ENCODE measurements at regions not wholly inside any gene's neighbourhood (a gene's known extent, or its start where the extent isn't known, plus 50 kb on each side); places are given as distances from the start of the nearest gene placed in this dataset.

DNA sequence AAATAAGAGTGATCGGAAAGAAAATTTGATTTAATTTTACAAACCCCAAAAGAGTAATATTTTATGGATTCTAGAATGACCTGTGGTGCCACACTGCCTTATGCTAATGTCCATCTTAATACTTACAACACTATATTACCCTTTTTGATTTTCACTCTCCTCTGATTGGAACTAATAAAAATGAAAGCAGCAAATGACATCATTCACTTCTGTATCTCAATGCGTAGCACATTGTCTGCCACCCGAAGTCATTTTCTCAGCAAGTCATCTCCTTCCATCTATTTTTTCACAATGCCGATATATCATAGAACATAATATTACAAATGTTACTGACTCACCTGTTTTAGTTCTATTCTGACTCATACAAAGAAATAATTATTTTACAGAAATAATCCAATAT is 127.5 kb upstream of the PCLO start:
- Mint-ChIP-seq H3K36me3 (ENCODE audit: low read depth, unreplicated experiment) (no peaks in the 10 kb centered on the region), H3K4me1 (ENCODE audit: low read depth, unreplicated experiment) (no peaks in the 10 kb centered on the region), H3K9me3 (ENCODE audit: unreplicated experiment) (no peaks in the 10 kb centered on the region), H3K4me3 (ENCODE audit: unreplicated experiment) (no peak overlapping the region), H3K27me3 (ENCODE audit: low read depth, unreplicated experiment) (no peaks in the 10 kb centered on the region), H3K27ac (ENCODE audit: unreplicated experiment) (no peak overlapping the region)
- Histone ChIP-seq H2AFZ (ENCODE audit: low read depth, low read length) (no peak overlapping the region), H3K36me3 (ENCODE audit: insufficient read depth, low read length) (no peaks in the 10 kb centered on the region), H3K4me3 (ENCODE audit: insufficient read depth, low read depth, low read length) (no peak overlapping the region), H4K20me1 (ENCODE audit: insufficient read depth, low read length) (no peaks in the 10 kb centered on the region), H3K4me2 (ENCODE audit: low read length) (no peak overlapping the region), H3K79me2 (ENCODE audit: insufficient read depth, low read length) (no peaks in the 10 kb centered on the region), H3K4me1 (ENCODE audit: insufficient read depth, low read length) (no peaks in the 10 kb centered on the region), H3K27ac (ENCODE audit: low read depth, low read length) (no peak overlapping the region), H3K9ac (ENCODE audit: low read length) (no peak overlapping the region), H3K9me3 (ENCODE audit: insufficient read depth, low read depth, low read length) (no peaks in the 10 kb centered on the region), H3K27me3 (ENCODE audit: insufficient read depth, low read length) (no peaks in the 10 kb centered on the region)
- FAIRE-seq, result no peak
- no peak for TF ChIP-seq EZH2 (IDR thresholded peaks at IDR 0.05; ENCODE audit: insufficient read depth, low read length)
- no peak for TF ChIP-seq CTCF (IDR thresholded peaks at IDR 0.05; ENCODE audit: insufficient read depth, low read depth, low read length)
- no peak for DNase-seq (ENCODE audit: low read depth)

- H3K9me3 ChIP-seq (ENCODE audit: insufficient read depth, low read depth, low read length), result no peaks in the 10 kb centered on the region
- H4K20me1 ChIP-seq (ENCODE audit: insufficient read depth, low read length), result no peaks in the 10 kb centered on the region
- no peak overlapping the region for H3K4me3 ChIP-seq (ENCODE audit: insufficient read depth, low read depth, low read length)
- H3K4me2 ChIP-seq (ENCODE audit: low read length), result no peak overlapping the region
- H3K9ac ChIP-seq (ENCODE audit: low read length), result no peak overlapping the region
- no peaks in the 10 kb centered on the region for H3K36me3 ChIP-seq (ENCODE audit: insufficient read depth, low read length)
- H3K4me1 Mint-ChIP-seq (ENCODE audit: low read depth, unreplicated experiment), result no peaks in the 10 kb centered on the region
- no peak overlapping the region for H2AFZ ChIP-seq (ENCODE audit: low read depth, low read length)
- FAIRE-seq, result no peak
- peak; percentile 0 for DNase-seq (ENCODE audit: low read depth)
- H3K4me3 Mint-ChIP-seq (ENCODE audit: unreplicated experiment), result no peak overlapping the region
- H3K36me3 Mint-ChIP-seq (ENCODE audit: low read depth, unreplicated experiment), result no peaks in the 10 kb centered on the region
- no peak for TF ChIP-seq EZH2 (IDR thresholded peaks at IDR 0.05; ENCODE audit: insufficient read depth, low read length)
- TF ChIP-seq CTCF (IDR thresholded peaks at IDR 0.05; ENCODE audit: insufficient read depth, low read depth, low read length), result no peak
- no peaks in the 10 kb centered on the region for H3K79me2 ChIP-seq (ENCODE audit: insufficient read depth, low read length)
- no peaks in the 10 kb centered on the region for H3K9me3 Mint-ChIP-seq (ENCODE audit: unreplicated experiment)
- H3K27ac ChIP-seq (ENCODE audit: low read depth, low read length), result no peak overlapping the region
- no peaks in the 10 kb centered on the region for H3K27me3 Mint-ChIP-seq (ENCODE audit: low read depth, unreplicated experiment)
- no peaks in the 10 kb centered on the region for H3K27me3 ChIP-seq (ENCODE audit: insufficient read depth, low read length)
- no peak overlapping the region for H3K27ac Mint-ChIP-seq (ENCODE audit: unreplicated experiment)
- no peaks in the 10 kb centered on the region for H3K4me1 ChIP-seq (ENCODE audit: insufficient read depth, low read length)
Observed at GRCh38 chr7:83289419-83289993, 126.8 kb upstream of the PCLO start.

DNA sequence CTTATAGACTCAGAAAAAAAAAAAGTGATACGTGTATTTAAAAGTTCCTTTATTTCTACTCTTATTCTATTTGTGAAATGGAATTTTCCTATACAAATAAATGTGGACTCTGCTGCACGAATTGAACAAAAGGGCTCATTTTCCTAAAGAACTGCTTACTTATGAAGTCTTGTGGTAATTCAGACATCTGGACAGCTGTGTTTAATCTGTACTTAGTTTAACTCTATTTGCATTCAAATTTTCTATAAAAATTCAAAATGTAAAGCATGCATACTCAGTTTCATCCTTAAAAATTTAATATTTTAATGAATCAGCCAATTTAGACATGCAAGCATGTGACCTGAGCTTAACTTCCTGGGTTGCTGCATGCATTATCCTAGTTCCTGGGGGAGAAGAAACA is 118.0 kb upstream of the PCLO start:
- no peak overlapping the region for H3K27ac Mint-ChIP-seq (ENCODE audit: unreplicated experiment)
- H3K27ac ChIP-seq (ENCODE audit: low read depth, low read length), result no peak overlapping the region
- DNase-seq (ENCODE audit: low read depth) (no peak), FAIRE-seq (no peak)
- no peaks in the 10 kb centered on the region for H3K36me3 Mint-ChIP-seq (ENCODE audit: low read depth, unreplicated experiment)
- H2AFZ ChIP-seq (ENCODE audit: low read depth, low read length), result no peak overlapping the region
- H3K27me3 Mint-ChIP-seq (ENCODE audit: low read depth, unreplicated experiment), result no peaks in the 10 kb centered on the region
- no peak overlapping the region for H3K4me2 ChIP-seq (ENCODE audit: low read length)
- no peaks in the 10 kb centered on the region for H3K27me3 ChIP-seq (ENCODE audit: insufficient read depth, low read length)
- H4K20me1 ChIP-seq (ENCODE audit: insufficient read depth, low read length), result no peaks in the 10 kb centered on the region
- no peak overlapping the region for H3K9ac ChIP-seq (ENCODE audit: low read length)
- H3K36me3 ChIP-seq (ENCODE audit: insufficient read depth, low read length), result no peaks in the 10 kb centered on the region
- no peaks in the 10 kb centered on the region for H3K9me3 Mint-ChIP-seq (ENCODE audit: unreplicated experiment)
- no peak overlapping the region for H3K4me3 Mint-ChIP-seq (ENCODE audit: unreplicated experiment)
- H3K79me2 ChIP-seq (ENCODE audit: insufficient read depth, low read length), result no peaks in the 10 kb centered on the region
- no peak overlapping the region for H3K4me3 ChIP-seq (ENCODE audit: insufficient read depth, low read depth, low read length)
- H3K4me1 Mint-ChIP-seq (ENCODE audit: low read depth, unreplicated experiment), result peaks cover 2% of the 10 kb centered on the region
- H3K4me1 ChIP-seq (ENCODE audit: insufficient read depth, low read length), result no peaks in the 10 kb centered on the region
- H3K9me3 ChIP-seq (ENCODE audit: insufficient read depth, low read depth, low read length), result no peaks in the 10 kb centered on the region
- TF ChIP-seq EZH2 (IDR thresholded peaks at IDR 0.05; ENCODE audit: insufficient read depth, low read length) (no peak), CTCF (IDR thresholded peaks at IDR 0.05; ENCODE audit: insufficient read depth, low read depth, low read length) (no peak)

All from astrocyte (in vitro differentiated cells and primary cell).